GM23338 (cell line): ENCODE measurements at regions not wholly inside any gene's neighbourhood (a gene's known extent, or its start where the extent isn't known, plus 50 kb on each side); places are given as distances from the start of the nearest gene placed in this dataset.

Source experiments
- ATAC-seq: fragments of 200-7000 bp; cut with Tn5 transposase; 3 replicates; pipeline ENCODE4 v1.9.1; 2020
- DNase-seq: peaks from one replicate; pipeline ENCODE4 v3.0.0-alpha.2; 2015; ENCODE audit warnings: low spot score
- H2AFZ ChIP-seq: fragments of 200-600 bp; sonication (generic); 2 replicates; pipeline ENCODE4 v1.8.0; 2016; ENCODE audit warnings: antibody characterized with exemption, mild to moderate bottlenecking, moderate library complexity
- H3F3A ChIP-seq: fragments of 200-600 bp; sonication (generic); replicated peaks from 2 replicates; pipeline ENCODE4 v1.8.0; 2017; ENCODE audit warnings: antibody characterized with exemption, mixed run types, low read depth
- H3K27ac ChIP-seq: fragments of 200-600 bp; sonication (generic); 2 replicates; pipeline ENCODE4 v1.6.1; 2016; ENCODE audit warnings: low read depth
- H3K27me3 ChIP-seq: fragments of 200-600 bp; sonication (generic); 2 replicates; pipeline ENCODE4 v1.8.0; 2016; ENCODE audit warnings: mild to moderate bottlenecking, mixed run types, moderate library complexity; ENCODE audit not compliant: insufficient read depth
- H3K36me3 ChIP-seq: fragments of 200-600 bp; sonication (generic); 2 replicates; pipeline ENCODE4 v1.8.0; 2016; ENCODE audit warnings: mild to moderate bottlenecking; ENCODE audit not compliant: insufficient read depth
- H3K4me1 ChIP-seq: fragments of 200-600 bp; sonication (generic); 2 replicates; pipeline ENCODE4 v1.8.0; 2016; ENCODE audit warnings: mild to moderate bottlenecking, moderate library complexity; ENCODE audit not compliant: insufficient read depth
- H3K4me2 ChIP-seq: fragments of 200-600 bp; sonication (generic); 2 replicates; pipeline ENCODE4 v1.7.1; 2017; ENCODE audit warnings: mixed run types
- H3K4me3 ChIP-seq: fragments of 200-600 bp; sonication (generic); 2 replicates; pipeline ENCODE4 v1.6.1; 2016; ENCODE audit warnings: mixed run types
- H3K79me2 ChIP-seq: fragments of 200-600 bp; sonication (generic); replicated peaks from 2 replicates; pipeline ENCODE4 v1.8.0; 2017; ENCODE audit warnings: mild to moderate bottlenecking; ENCODE audit not compliant: insufficient read depth
- H3K9me2 ChIP-seq: fragments of 200-600 bp; sonication (generic); 2 replicates; pipeline ENCODE4 v1.8.0; 2017; ENCODE audit not compliant: insufficient read depth
- H4K20me1 ChIP-seq: fragments of 200-600 bp; sonication (generic); replicated peaks from 2 replicates; pipeline ENCODE4 v1.8.0; 2017; ENCODE audit warnings: mild to moderate bottlenecking; ENCODE audit not compliant: insufficient read depth
- H3K27ac Mint-ChIP-seq: 2 replicates; pipeline ENCODE4 v1.8.0; 2020; ENCODE audit warnings: inconsistent platforms, mild to moderate bottlenecking, moderate library complexity, mixed read lengths
- H3K27me3 Mint-ChIP-seq: 3 replicates; pipeline ENCODE4 v1.8.0; 2022; ENCODE audit warnings: low read depth, mild to moderate bottlenecking, moderate library complexity, mixed read lengths, inconsistent platforms; ENCODE audit not compliant: insufficient read depth, poor library complexity
- H3K36me3 Mint-ChIP-seq: 3 replicates; pipeline ENCODE4 v1.8.0; 2021; ENCODE audit warnings: low read depth, mild to moderate bottlenecking, inconsistent platforms, moderate library complexity, mixed read lengths
- H3K4me1 Mint-ChIP-seq: 3 replicates; pipeline ENCODE4 v1.8.0; 2020; ENCODE audit warnings: mild to moderate bottlenecking, inconsistent platforms, mixed read lengths
- H3K4me3 Mint-ChIP-seq: 3 replicates; pipeline ENCODE4 v1.8.0; 2021; ENCODE audit warnings: moderate library complexity, mild to moderate bottlenecking, inconsistent platforms, mixed read lengths
- H3K9me3 Mint-ChIP-seq: 3 replicates; pipeline ENCODE4 v1.8.0; 2020; ENCODE audit warnings: moderate library complexity, mild to moderate bottlenecking, inconsistent platforms, mixed read lengths
- CREB1 ChIP-seq: fragments of 250-450 bp; sonication (Bioruptor Pico); IDR thresholded peaks from 2 replicates; pipeline ENCODE4 v1.5.0; 2020; ENCODE audit warnings: low read depth, mild to moderate bottlenecking, moderate library complexity
- ETS1 ChIP-seq: IDR thresholded peaks from 2 replicates; pipeline ENCODE4 v1.6.1; 2016; ENCODE audit warnings: antibody characterized with exemption
- EZH2phosphoT487 ChIP-seq: fragments of 200-600 bp; sonication (generic); IDR thresholded peaks from one replicate; pipeline ENCODE4 v1.8.1; 2018; ENCODE audit warnings: antibody characterized with exemption; ENCODE audit not compliant: unreplicated experiment
- JUNB ChIP-seq: IDR thresholded peaks from one replicate; pipeline ENCODE4 v1.6.1; 2016; ENCODE audit warnings: antibody characterized with exemption; ENCODE audit not compliant: unreplicated experiment
- POLR2AphosphoS5 ChIP-seq: IDR thresholded peaks from 2 replicates; pipeline ENCODE4 v1.6.1; 2016; ENCODE audit warnings: antibody characterized with exemption, low read depth
- STAT1 ChIP-seq: IDR thresholded peaks from one replicate; pipeline ENCODE4 v1.6.1; 2016; ENCODE audit warnings: antibody characterized with exemption; ENCODE audit not compliant: unreplicated experiment
- ZNF114 ChIP-seq: fragments of 250-450 bp; sonication (Bioruptor Pico); IDR thresholded peaks from 2 replicates; pipeline ENCODE4 v1.5.0; 2020; ENCODE audit warnings: mild to moderate bottlenecking, moderate library complexity
- ZNF331 ChIP-seq: fragments of 250-450 bp; sonication (Bioruptor Pico); IDR thresholded peaks from 2 replicates; pipeline ENCODE4 v1.5.0; 2020; ENCODE audit warnings: low read depth, mild to moderate bottlenecking, moderate library complexity
- ZNF462 ChIP-seq: fragments of 250-450 bp; sonication (Bioruptor Pico); IDR thresholded peaks from 2 replicates; pipeline ENCODE4 v1.5.0; 2020; ENCODE audit warnings: mild to moderate bottlenecking, moderate library complexity
- TF ChIP-seq, protein P1 (sequence below): IDR thresholded peaks from one replicate; pipeline ENCODE4 v1.6.1; 2018; ENCODE audit warnings: antibody characterized with exemption; ENCODE audit not compliant: unreplicated experiment

- no peak for TF ChIP-seq ETS1
- TF ChIP-seq JUNB: no peak
- no peak for TF ChIP-seq CREB1 (CRISPR knock-in tag)
- TF ChIP-seq, protein P1, sequence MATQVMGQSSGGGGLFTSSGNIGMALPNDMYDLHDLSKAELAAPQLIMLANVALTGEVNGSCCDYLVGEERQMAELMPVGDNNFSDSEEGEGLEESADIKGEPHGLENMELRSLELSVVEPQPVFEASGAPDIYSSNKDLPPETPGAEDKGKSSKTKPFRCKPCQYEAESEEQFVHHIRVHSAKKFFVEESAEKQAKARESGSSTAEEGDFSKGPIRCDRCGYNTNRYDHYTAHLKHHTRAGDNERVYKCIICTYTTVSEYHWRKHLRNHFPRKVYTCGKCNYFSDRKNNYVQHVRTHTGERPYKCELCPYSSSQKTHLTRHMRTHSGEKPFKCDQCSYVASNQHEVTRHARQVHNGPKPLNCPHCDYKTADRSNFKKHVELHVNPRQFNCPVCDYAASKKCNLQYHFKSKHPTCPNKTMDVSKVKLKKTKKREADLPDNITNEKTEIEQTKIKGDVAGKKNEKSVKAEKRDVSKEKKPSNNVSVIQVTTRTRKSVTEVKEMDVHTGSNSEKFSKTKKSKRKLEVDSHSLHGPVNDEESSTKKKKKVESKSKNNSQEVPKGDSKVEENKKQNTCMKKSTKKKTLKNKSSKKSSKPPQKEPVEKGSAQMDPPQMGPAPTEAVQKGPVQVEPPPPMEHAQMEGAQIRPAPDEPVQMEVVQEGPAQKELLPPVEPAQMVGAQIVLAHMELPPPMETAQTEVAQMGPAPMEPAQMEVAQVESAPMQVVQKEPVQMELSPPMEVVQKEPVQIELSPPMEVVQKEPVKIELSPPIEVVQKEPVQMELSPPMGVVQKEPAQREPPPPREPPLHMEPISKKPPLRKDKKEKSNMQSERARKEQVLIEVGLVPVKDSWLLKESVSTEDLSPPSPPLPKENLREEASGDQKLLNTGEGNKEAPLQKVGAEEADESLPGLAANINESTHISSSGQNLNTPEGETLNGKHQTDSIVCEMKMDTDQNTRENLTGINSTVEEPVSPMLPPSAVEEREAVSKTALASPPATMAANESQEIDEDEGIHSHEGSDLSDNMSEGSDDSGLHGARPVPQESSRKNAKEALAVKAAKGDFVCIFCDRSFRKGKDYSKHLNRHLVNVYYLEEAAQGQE: no peak
- no peak for TF ChIP-seq STAT1
- TF ChIP-seq POLR2AphosphoS5: no peak
These were observed 148.9 kb downstream of the SYT10 start (continued) for GRCh38 chr12:33290703-33291102.

DNA sequence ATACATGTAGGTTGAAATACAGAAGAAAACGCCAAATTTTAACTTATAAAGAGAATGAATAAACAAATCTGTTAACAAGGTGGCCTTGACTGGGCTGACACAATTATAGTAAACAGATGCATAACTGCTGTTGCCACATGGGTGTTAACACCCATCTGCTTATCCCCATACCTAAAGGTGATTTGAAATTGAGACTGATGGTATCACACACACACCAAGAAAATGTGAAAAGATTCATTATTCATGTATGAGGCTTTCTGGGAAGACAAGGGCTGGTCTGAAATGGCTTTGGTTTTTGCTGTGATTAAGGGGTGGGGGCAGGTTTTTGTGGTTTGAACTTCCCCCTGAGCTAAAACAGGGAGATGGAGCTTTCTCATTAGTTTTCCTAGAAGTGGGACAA is 156.6 kb downstream of the SYT10 start:
- no peak overlapping the region for H2AFZ ChIP-seq
- no peaks in the 10 kb centered on the region for H3K4me1 ChIP-seq
- Mint-ChIP-seq H3K4me3 (no peak overlapping the region), H3K36me3 (peaks cover 41% of the 10 kb centered on the region), H3K4me1 (no peaks in the 10 kb centered on the region; the same call in 2 of the 3 replicates), H3K9me3 (peaks cover 46% of the 10 kb centered on the region), H3K27me3 (no peaks in the 10 kb centered on the region), H3K27ac (no peak overlapping the region)
- no peak overlapping the region for H3K4me3 ChIP-seq
- H4K20me1 ChIP-seq: no peaks in the 10 kb centered on the region
- no peak overlapping the region for H3K4me2 ChIP-seq
- no peak overlapping the region for H3K27ac ChIP-seq
- ATAC-seq (no peak), DNase-seq (no peak)
- H3F3A ChIP-seq: no peaks in the 10 kb centered on the region
- peaks cover 11% of the 10 kb centered on the region; the same call in 1 of the 2 replicates for H3K9me2 ChIP-seq
- no peaks in the 10 kb centered on the region; the same call in 1 of the 2 replicates for H3K36me3 ChIP-seq
- no peaks in the 10 kb centered on the region for H3K79me2 ChIP-seq
- H3K27me3 ChIP-seq: no peaks in the 10 kb centered on the region
- TF ChIP-seq EZH2phosphoT487: no peak
- no peak for TF ChIP-seq ZNF331
- no peak for TF ChIP-seq ZNF114 (CRISPR knock-in tag)
- TF ChIP-seq, protein P1: no peak
- no peak for TF ChIP-seq JUNB
- TF ChIP-seq CREB1 (CRISPR knock-in tag): no peak
- TF ChIP-seq ETS1: no peak
- no peak for TF ChIP-seq ZNF462 (CRISPR knock-in tag)
